SH-SY5Y (cell line): ENCODE measurements at regions not wholly inside any gene's neighbourhood (a gene's known extent, or its start where the extent isn't known, plus 50 kb on each side); places are given as distances from the start of the nearest gene placed in this dataset.

Experiments
- GATA2 ChIP-seq: IDR thresholded peaks from 2 replicates; pipeline ENCODE4 v1.6.1; 2011; ENCODE audit warnings: mild to moderate bottlenecking, low read depth, low read length
- GATA3 ChIP-seq: IDR thresholded peaks from 2 replicates; pipeline ENCODE4 v1.6.1; 2011; ENCODE audit warnings: low read depth, mild to moderate bottlenecking, low read length, moderate library complexity

DNA sequence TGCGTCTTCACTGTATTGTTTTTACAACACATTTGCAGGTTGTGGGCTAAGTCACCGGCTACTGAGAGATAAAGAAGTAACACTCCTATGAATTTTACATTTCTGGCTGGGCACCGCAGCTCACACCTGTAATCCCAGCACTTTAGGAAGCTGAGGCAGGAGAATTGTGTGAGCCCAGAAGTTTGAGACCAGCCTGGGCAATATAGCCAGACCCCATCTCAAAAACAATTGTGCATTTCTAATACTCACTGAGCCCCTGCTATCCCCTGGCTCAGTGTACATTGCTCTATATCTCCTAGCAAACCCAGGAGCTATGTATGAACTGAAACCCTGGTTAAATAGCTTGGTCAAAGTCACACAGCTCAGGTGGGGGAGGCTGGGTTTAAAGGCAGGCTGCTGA lies 108.7 kb downstream of the ZNF281 start:
- no peak for TF ChIP-seq GATA3
- TF ChIP-seq GATA2 = no peak
